ENCODE measurements at regions not wholly inside any gene's neighbourhood (a gene's known extent, or its start where the extent isn't known, plus 50 kb on each side); places are given as distances from the start of the nearest gene placed in this dataset.

GRCh38 chr11:13183094-13183825 lies 94.3 kb upstream of the BMAL1 start (continued):
- TF ChIP-seq, protein P1, sequence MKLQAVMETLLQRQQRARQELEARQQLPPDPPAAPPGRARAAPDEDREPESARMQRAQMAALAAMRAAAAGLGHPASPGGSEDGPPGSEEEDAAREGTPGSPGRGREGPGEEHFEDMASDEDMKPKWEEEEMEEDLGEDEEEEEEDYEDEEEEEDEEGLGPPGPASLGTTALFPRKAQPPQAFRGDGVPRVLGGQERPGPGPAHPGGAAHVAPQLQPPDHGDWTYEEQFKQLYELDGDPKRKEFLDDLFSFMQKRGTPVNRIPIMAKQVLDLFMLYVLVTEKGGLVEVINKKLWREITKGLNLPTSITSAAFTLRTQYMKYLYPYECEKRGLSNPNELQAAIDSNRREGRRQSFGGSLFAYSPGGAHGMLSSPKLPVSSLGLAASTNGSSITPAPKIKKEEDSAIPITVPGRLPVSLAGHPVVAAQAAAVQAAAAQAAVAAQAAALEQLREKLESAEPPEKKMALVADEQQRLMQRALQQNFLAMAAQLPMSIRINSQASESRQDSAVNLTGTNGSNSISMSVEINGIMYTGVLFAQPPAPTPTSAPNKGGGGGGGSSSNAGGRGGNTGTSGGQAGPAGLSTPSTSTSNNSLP (IDR thresholded peaks at IDR 0.05; ENCODE audit: borderline replicate concordance, low read depth, low read length), result 0 out of 2 replicates have a peak, but pooled peaks have one; percentile 26
- no peak for TF ChIP-seq ZEB2 (IDR thresholded peaks at IDR 0.05)
- TF ChIP-seq, protein P2, sequence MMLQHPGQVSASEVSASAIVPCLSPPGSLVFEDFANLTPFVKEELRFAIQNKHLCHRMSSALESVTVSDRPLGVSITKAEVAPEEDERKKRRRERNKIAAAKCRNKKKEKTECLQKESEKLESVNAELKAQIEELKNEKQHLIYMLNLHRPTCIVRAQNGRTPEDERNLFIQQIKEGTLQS (IDR thresholded peaks at IDR 0.05), result peak; percentile 70
- TF ChIP-seq, protein P2 (CRISPR knock-in tag; conservative IDR thresholded peaks at IDR 0.05), result no peak
- TF ChIP-seq DEAF1 (CRISPR knock-in tag; IDR thresholded peaks at IDR 0.05), result peak; percentile 47; the same call in 1 of the 2 replicates
